ENCODE measurements at regions not wholly inside any gene's neighbourhood (a gene's known extent, or its start where the extent isn't known, plus 50 kb on each side); places are given as distances from the start of the nearest gene placed in this dataset.
"Not testable (repeated sequence)": the region's sequence is repeated elsewhere in the genome, so short reads cannot be mapped to it uniquely, and the experiment has no call there.

DNA sequence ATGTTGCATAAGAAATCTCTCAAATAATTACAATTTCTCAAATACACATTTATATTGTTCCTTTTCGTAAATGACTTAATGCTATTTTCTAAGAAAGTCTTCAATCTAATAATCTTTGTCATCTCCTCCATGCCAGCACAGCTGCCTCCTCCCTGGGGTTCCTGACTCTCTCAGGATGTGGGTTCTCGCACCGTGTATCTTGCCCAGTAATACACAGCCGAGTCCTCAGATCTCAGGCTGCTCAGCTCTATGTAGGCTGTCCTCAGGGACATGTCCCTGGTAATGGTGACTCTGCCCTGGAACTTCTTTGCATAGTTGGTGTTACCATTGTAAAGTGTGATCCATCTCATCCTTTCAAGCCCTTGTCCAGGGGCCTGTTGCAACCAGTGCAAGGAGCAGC lies 1177.3 kb downstream of the TMEM121 start:
- TF ChIP-seq, protein P1, sequence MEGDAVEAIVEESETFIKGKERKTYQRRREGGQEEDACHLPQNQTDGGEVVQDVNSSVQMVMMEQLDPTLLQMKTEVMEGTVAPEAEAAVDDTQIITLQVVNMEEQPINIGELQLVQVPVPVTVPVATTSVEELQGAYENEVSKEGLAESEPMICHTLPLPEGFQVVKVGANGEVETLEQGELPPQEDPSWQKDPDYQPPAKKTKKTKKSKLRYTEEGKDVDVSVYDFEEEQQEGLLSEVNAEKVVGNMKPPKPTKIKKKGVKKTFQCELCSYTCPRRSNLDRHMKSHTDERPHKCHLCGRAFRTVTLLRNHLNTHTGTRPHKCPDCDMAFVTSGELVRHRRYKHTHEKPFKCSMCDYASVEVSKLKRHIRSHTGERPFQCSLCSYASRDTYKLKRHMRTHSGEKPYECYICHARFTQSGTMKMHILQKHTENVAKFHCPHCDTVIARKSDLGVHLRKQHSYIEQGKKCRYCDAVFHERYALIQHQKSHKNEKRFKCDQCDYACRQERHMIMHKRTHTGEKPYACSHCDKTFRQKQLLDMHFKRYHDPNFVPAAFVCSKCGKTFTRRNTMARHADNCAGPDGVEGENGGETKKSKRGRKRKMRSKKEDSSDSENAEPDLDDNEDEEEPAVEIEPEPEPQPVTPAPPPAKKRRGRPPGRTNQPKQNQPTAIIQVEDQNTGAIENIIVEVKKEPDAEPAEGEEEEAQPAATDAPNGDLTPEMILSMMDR (IDR thresholded peaks at IDR 0.05; ENCODE audit: insufficient read depth, low read length): not testable (repeated sequence)
- TF ChIP-seq GABPA (IDR thresholded peaks at IDR 0.05; ENCODE audit: low read depth): not testable (repeated sequence)
